ENCODE measurements at regions not wholly inside any gene's neighbourhood (a gene's known extent, or its start where the extent isn't known, plus 50 kb on each side); places are given as distances from the start of the nearest gene placed in this dataset.
"Not testable (repeated sequence)": the region's sequence is repeated elsewhere in the genome, so short reads cannot be mapped to it uniquely, and the experiment has no call there.

GRCh38 chrX:124719060-124719459 lies 372.7 kb downstream of the SH2D1A start:
- DNase-seq: no peak

GRCh38 chrX:124720532-124720931 lies 374.2 kb downstream of the SH2D1A start:
- no peak for DNase-seq

DNA sequence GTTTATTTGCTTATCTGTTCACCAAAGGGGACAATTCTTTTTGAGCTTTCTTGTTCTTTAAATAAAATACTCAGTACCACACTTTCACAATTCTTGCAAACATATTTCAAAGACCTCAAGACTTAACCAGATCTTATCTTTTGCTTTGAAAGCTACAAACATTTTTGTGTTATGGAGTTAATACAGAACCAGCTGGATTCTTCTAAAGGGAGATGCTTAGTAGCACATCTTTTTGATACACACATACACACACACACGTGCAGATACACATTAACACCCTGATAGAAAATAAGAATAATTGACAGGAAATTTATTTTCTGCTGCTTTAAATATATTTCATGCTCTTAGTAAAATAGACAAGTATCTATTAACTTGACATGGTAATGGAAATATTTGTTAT lies 379.1 kb downstream of the SH2D1A start:
- no peak for DNase-seq

- DNase-seq: no peak
Observed at GRCh38 chrX:124726292-124726691, 379.9 kb downstream of the SH2D1A start.

- DNase-seq: no peak
Observed at GRCh38 chrX:124726881-124727280, 380.5 kb downstream of the SH2D1A start.

DNA sequence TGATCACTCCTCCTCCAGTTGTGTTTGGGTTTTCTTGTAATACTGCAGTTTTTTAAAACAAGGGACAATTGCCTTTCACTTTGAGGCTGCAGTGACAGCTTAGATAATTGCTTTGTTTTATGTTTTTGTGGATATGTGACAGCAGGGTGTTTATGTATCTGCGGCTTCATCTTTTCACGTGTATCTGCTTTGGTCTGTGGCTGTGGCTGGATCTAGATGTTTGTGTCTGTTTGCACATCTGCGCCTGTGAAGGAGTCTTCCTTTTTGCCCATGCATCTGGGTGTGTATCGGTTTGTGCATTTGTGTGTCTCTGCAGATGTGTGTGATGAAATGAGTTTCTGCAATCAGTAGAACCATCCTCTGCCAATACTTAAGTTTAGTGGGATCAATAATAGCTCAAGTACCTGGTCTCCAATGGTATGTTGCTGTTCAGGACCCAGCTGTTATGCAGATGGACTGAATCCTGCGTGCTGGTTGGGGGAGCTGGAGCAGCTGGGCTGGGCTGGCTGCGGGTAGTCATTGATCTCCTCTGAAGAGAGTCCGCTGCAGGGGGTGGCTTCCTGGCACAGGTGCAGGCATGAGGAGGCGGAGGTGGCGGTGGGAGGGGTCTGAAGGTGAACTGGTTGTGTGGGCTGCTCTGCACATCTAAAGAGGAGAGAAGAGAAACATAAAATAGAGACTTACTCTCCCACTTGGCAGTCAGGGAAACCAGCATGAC lies 390.3 kb downstream of the SH2D1A start:
- DNase-seq: peak; percentile 25

- no peak for DNase-seq
Observed at GRCh38 chrX:124737771-124738170, 391.4 kb downstream of the SH2D1A start.

DNA sequence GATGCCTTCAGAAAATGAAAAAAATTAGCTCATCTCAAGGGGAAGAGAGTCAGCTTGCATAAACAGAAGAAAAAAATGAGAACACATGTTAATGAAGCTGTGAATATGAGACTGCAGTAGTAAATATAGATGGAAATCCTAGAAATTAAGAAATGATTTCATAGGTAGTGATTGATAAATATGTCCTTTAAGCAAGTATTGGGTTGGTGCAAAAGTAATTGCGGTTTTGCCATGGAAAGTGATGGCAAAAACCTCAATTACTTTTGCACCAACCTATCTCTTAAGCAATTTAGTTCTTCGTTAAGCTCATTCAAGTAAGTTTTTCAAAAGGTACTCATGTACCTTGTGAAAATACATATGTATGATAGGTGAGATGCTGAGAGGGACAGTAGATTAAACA lies 400.9 kb downstream of the SH2D1A start:
- DNase-seq: no peak

DNA sequence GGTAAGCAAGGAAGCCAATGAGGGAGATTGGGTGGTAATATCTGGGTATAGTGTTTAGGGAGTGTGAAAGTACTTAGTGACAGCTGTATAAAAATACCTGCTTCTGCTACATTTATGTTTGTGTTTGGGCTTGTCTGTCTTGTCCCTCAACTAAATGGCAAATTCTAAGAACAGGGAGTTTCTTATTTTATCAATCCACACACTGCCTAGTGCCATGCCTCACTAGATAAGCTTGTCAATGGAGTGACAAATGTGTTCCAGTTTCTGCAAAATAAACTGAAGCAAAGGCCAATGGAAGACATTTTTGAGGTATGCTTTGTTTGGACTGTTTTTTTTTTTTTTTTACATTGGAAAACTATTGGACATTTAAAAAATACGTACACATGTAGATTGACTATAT lies 418.0 kb downstream of the SH2D1A start:
- DNase-seq: no peak

- no peak for DNase-seq
Observed at GRCh38 chrX:124769166-124769565, 422.8 kb downstream of the SH2D1A start.

GRCh38 chrX:124771292-124771691 lies 424.9 kb downstream of the SH2D1A start:
- no peak for DNase-seq

GRCh38 chrX:124788253-124788652 lies 441.9 kb downstream of the SH2D1A start:
- DNase-seq: not testable (repeated sequence)

DNA sequence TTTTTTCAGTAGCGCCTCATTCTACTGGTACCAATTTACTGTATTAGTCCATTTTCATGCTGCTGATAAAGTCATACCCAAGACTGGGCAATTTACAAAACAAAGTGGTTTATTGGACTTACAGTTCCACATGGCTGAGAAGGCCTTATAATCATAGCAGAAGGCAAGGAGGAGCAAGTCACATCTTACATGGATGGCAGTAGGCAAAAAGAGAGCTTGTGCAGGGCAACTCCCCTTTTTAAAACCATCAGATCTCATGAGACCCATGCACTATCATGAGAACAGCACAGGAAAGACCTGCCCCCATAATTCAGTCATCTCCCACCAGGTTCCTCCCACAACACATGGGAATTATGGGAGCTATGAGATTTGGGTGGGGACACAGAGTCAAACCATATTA lies 443.5 kb downstream of the SH2D1A start:
- not testable (repeated sequence) for DNase-seq

- DNase-seq: no peak
Observed at GRCh38 chrX:124791492-124792095, 445.2 kb downstream of the SH2D1A start.

DNA sequence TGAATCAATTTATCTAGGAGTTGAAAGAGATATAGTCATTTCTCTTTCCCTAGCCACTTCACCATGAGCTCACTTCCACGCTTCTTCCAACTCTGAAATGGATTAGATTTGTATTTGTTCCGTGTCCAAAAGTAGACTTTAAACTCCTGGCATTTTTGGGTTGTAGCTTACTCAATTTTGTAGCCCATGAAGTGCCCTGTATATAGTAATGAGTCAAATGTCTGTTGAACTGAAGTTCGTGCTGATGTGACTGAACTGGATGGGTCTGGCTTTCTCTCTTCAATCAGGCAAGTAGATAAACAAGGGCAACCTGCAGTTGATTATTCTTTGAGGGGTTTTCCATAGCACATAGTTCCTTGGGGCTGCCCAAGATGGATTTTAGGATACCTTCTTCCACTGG lies 450.6 kb downstream of the SH2D1A start:
- DNase-seq: no peak

DNA sequence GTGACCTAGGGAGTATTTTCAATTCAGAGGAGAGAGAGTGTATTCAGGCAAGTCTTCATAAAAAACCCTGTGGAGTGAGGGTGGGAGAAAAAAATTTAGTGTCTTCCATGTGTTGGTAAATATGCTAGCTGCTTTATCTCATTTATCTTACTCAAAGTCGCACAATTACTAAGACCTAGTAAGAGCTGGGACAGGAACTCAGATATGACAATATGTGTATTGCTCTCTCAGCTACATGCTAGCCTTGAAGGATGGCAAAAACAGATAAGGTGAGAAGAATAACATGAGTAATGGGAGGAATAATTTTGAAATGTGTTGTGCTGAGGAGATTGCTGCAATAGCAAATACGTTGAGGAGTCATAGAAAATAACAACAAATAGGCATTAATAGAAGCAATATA lies 458.6 kb downstream of the SH2D1A start:
- DNase-seq: no peak

GRCh38 chrX:124805486-124805885 lies 459.1 kb downstream of the SH2D1A start:
- no peak for DNase-seq

DNA sequence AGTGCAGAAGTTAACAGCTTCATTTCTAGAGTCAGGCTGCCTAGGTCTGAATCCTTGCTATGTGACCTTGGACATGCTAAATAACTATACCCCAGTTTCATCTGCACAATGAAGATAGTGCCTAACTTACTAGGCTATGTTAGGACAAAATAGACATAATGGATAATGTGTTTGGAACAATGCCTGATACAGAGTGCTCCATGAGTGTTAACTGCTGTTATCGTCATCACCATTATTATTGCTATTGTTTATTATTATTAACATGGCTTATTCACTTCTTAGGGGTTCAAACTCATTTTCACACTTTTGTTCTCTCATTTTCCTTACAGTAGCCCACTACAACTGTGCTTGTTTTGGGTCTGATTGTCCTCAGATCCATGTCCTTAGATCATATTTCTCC lies 467.7 kb downstream of the SH2D1A start:
- no peak for DNase-seq

DNA sequence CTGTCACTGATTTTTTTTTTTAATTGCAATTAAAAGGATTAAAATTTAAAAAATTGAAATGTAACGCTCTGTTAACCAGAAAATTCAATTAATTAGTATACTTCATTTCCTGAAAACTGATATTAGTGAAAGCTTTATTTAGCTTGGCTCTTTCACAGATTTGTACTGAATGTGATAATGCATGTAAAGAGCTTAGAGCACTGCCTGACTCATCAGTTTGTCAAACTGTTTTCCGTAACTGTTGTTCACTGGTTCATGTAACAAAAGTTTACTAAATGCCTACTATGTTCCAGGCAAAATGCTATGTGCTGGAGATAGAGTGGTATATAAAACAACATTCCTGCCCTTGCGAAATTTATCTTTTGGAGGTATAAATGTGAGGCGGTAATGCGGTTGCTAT lies 471.7 kb downstream of the SH2D1A start:
- no peak for DNase-seq

DNA sequence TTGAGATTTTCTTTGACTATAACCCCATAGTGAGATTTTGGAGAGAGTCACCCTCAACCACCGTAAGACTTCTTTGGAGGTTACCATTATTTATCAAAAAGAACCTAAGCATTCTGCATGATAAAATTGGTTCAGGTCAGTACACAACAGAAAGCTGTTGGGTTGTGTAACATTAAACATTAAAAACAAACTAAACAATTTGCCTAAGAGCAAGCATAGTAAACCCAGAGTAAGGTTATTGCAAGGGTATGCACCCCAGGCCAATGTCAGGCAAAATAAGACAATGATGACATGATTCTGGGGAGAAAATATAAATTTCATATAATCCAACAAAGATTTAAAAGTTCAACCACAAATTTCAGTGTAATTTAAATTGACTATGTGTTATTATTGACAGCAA lies 472.4 kb downstream of the SH2D1A start:
- no peak for DNase-seq

- no peak for DNase-seq
Observed at GRCh38 chrX:124820738-124821137, 474.4 kb downstream of the SH2D1A start.

- DNase-seq: no peak
Observed at GRCh38 chrX:124827258-124827845, 481.0 kb downstream of the SH2D1A start.

DNA sequence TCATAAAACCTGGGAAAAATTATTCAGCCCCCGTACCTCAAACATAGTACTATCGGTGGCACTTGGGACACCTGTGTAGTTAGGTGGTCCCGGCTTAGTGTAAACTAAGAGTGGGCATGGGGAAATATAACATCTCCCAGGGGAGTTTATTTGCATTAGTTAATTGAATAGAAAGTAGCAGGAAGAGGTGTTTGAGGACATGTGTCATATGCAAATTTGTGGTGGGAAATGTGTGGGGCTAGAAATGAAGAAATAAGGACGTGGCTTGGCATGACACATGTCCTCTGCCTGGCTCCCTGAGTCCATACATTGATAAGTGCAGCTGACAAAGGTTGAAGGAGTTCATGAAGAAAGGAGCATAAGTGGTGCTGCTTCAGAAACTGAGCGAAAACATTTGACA lies 483.6 kb downstream of the SH2D1A start:
- no peak for DNase-seq

DNA sequence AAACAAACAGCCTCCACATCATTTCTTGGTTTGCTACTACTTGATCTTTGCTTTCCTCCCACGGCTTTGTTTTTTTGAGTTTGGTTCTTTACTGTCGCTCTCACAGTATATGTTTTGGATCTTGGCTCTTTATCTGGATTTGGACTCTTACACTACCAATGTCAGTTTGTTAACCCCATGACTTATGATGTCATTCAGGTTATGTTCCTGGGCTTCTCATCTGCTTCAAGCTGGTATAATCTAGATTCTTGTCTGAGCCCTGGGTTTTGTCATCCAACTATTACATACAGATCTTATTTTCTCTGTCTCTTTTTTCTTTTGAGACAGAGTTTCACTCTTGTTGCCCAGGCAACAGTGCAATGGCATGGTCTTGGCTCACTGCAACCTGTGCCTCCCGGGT lies 482.9 kb upstream of the TEX13C start:
- DNase-seq: no peak

DNA sequence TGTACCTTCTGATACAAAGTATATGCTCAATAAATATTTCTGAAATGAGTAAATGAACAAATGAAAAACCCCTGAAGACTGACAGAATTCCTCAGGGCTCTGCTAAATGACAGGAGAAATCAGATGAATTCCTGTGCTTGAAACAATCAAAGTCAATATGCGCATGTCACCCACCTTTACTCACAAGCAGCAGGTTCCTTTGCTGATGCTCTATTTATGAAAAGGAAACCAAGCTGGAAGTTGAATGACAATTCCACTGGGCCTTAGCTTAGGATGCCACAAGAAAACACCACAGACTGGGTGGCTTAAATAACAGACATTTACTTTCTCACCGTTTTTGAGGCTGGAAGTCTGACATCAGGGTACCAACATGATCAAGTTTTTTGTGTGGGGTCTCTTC lies 477.5 kb upstream of the TEX13C start:
- no peak for DNase-seq

Measured in T-helper 9 cell (primary cell).